NB4 (cell line): ENCODE measurements at regions not wholly inside any gene's neighbourhood (a gene's known extent, or its start where the extent isn't known, plus 50 kb on each side); places are given as distances from the start of the nearest gene placed in this dataset.
"Not testable (repeated sequence)": the region's sequence is repeated elsewhere in the genome, so short reads cannot be mapped to it uniquely, and the experiment has no call there.

ENCODE experiments used
- DNase-seq: peaks from one replicate; pipeline ENCODE4 v3.0.0; 2010; ENCODE audit warnings: low read depth
- H3K4me3 ChIP-seq: one replicate; pipeline ENCODE4 v1.5.1; 2011; ENCODE audit warnings: mild to moderate bottlenecking, low read depth, low read length, moderate library complexity
- CTCF ChIP-seq: IDR thresholded peaks from one replicate; pipeline ENCODE4 v1.5.1; 2012; ENCODE audit warnings: low read depth, low read length
- MYC ChIP-seq: IDR thresholded peaks from 2 replicates; pipeline ENCODE4 v1.6.1; 2011; ENCODE audit warnings: low read depth, low read length
- POLR2A ChIP-seq: IDR thresholded peaks from 2 replicates; pipeline ENCODE4 v1.6.1; 2011; ENCODE audit warnings: mild to moderate bottlenecking; ENCODE audit not compliant: insufficient read length; ENCODE audit errors: extremely low read depth
- TF ChIP-seq, protein P1 (sequence below): IDR thresholded peaks from 2 replicates; pipeline ENCODE4 v1.6.1; 2011; ENCODE audit warnings: low read depth, low read length

GRCh38 chr11:91495837-91496236 is 728.8 kb upstream of the FAT3 start:
- no peak for DNase-seq
- no peak overlapping the region for H3K4me3 ChIP-seq
- no peak for TF ChIP-seq POLR2A
- TF ChIP-seq CTCF = no peak
- TF ChIP-seq MYC = no peak
- TF ChIP-seq, protein P1, sequence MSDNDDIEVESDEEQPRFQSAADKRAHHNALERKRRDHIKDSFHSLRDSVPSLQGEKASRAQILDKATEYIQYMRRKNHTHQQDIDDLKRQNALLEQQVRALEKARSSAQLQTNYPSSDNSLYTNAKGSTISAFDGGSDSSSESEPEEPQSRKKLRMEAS = no peak

- DNase-seq = no peak
- H3K4me3 ChIP-seq = no peak overlapping the region
- TF ChIP-seq CTCF (no peak), MYC (no peak), POLR2A (no peak)
- TF ChIP-seq, protein P1 = no peak
Measured at GRCh38 chr11:91489989-91490388, 734.6 kb upstream of the FAT3 start.

DNA sequence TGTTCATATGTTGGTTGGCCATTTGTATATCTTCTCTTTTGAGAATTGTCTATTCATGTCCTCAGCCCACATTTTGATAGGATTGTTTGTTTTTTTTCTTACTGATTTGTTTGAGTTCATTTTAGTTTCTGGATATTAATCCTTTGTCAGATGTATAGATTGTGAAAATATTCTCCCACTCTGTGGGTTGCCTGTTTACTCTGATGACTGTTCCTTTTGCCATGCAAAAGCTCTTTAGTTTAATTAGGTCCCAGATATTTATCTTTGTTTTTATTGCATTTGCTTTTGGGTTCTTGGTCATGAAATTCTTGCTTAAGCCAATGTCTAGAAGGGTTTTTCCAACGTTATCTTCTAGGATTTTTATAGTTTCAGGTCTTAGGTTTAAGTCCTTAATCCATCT is 740.7 kb upstream of the FAT3 start:
- not testable (repeated sequence) for DNase-seq, H3K4me3 ChIP-seq

- not testable (repeated sequence) for H3K4me3 ChIP-seq, DNase-seq
Measured at GRCh38 chr11:91481875-91482274, 742.7 kb upstream of the FAT3 start.

DNA sequence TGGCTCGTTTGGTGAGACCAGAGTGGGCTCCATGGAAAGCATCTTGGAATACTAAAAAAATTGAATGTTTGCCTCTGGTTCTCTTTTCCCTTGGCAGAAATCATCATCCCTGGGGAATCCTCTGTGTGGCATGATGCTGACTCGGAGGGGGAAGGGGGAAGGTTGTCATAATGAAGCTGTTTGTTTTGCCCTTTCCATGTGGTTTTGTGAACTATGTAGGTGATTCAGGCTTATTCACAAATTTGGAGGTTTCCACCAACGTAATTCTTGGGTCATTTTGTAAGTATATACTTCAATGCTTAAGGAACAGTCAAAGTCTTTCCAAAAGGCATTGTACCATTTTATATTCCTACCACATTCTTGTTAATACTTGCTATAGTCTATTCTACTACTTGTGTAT is 754.0 kb upstream of the FAT3 start:
- no peak overlapping the region for H3K4me3 ChIP-seq
- TF ChIP-seq, protein P1 = no peak
- no peak for TF ChIP-seq MYC
- TF ChIP-seq CTCF = no peak
- no peak for TF ChIP-seq POLR2A
- no peak for DNase-seq

DNA sequence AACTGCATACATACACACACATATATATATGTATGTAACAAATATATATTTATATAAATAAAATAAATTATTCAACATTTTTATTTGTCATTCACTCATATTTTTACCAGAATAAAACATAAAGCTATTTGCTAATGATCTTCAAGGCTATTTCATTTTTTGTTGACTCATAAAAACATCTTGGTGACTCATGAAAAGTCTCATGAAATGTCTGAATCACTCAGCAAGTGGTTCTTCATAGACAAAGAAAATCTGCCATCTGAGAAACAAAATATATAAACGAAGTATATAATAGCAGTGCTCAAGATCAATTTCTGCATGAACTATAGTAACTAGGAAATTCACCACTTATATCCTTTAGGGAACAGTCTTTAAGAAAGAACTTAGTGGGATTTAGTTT is 764.8 kb upstream of the FAT3 start:
- no peak overlapping the region for H3K4me3 ChIP-seq
- DNase-seq = no peak
- TF ChIP-seq POLR2A (no peak), MYC (no peak), CTCF (no peak)
- TF ChIP-seq, protein P1 = no peak

DNA sequence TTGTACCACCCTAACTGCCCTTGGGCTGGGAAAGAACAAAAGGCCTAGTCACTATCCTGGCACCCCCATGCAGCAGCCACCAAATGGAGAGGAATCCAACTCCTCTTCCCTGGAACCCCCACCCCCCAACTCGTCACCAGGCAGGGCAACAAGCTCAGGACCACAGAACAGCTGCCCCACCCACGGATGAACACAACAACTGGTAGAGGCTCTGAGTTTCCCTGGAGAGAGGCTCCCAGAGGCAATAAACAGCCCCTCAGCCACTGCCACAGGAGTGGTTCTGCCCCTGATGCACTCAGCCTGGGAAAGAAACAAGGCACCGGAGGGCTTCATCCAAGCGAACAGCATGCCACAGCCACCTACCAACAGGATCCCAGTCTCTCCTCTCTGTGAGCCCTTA is 778.4 kb upstream of the FAT3 start:
- TF ChIP-seq, protein P1 = no peak
- TF ChIP-seq MYC = no peak
- TF ChIP-seq POLR2A = no peak
- TF ChIP-seq CTCF = no peak
- DNase-seq = no peak
- no peak overlapping the region for H3K4me3 ChIP-seq
